ENCODE measurements at regions not wholly inside any gene's neighbourhood (a gene's known extent, or its start where the extent isn't known, plus 50 kb on each side); places are given as distances from the start of the nearest gene placed in this dataset.
"Not testable (repeated sequence)": the region's sequence is repeated elsewhere in the genome, so short reads cannot be mapped to it uniquely, and the experiment has no call there.

DNA sequence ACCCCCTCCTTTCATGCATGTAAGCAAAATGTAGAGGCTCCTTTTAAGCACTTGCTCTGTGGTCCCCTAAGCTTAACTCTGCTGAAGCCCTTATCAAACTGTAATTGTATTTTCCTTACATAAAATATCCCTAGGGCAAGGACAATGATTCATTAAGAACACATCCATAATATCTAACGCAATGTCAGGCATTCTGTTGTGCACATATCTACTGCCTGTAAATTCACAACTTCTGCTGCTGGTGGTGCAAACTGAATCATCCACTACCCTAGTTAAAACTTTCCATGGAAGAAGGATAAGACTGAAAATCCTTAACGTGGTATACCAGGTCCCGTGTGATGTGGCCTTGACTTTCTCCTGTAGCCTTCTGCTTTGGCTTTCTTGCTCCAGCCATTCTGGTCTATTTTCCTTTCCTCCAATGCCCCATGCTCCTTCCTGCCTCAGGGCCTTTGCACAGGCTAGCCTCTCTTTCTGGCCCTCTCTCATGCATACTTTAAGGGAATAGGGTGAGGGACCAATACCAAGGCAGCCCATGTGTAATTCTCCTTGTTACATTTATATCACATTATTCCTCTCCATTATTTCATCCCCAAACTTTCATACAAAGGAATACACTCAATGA lies 113.6 kb upstream of the ZFP64 start:
- in situ Hi-C loops (cut with MboI), result no loop called here
- H3K4me1 ChIP-seq (ENCODE audit: insufficient read depth), result no peaks in the 10 kb centered on the region
- H2AFZ ChIP-seq, result no peak overlapping the region
- no peak overlapping the region for H3K27ac ChIP-seq
- no peaks in the 10 kb centered on the region for H3K27me3 ChIP-seq (replicated peaks; ENCODE audit: insufficient read depth)
- peak; percentile 2 for DNase-seq
- 92 to 96% methylated on average over 3 of the region's 3 CpGs for WGBS, 2 experiments (ENCODE audit: low coverage in 1 of 2, low lambda C conversion rate in 2 of 2, missing lambda C conversion rate in 2 of 2)
- no peak for TF ChIP-seq EZH2 (IDR thresholded peaks at IDR 0.05; ENCODE audit: insufficient read depth, poor library complexity, severe bottlenecking)
- TF ChIP-seq EZH2phosphoT487 (IDR thresholded peaks at IDR 0.05; ENCODE audit: insufficient read depth, low read depth), result no peak
- H3K9ac ChIP-seq, result no peak overlapping the region
- H3K9me2 ChIP-seq (ENCODE audit: insufficient read depth), result no peaks in the 10 kb centered on the region
- H3K79me2 ChIP-seq (ENCODE audit: insufficient read depth), result no peaks in the 10 kb centered on the region
- no peak overlapping the region for H3K4me3 ChIP-seq
- no peak overlapping the region for H3K4me2 ChIP-seq (ENCODE audit: unreplicated experiment)
- H3F3A ChIP-seq (ENCODE audit: insufficient read depth), result no peaks in the 10 kb centered on the region
- no peaks in the 10 kb centered on the region for H3K9me3 ChIP-seq (ENCODE audit: low read depth)
- H3K36me3 ChIP-seq (ENCODE audit: low read depth), result no peaks in the 10 kb centered on the region
- no peaks in the 10 kb centered on the region for H4K20me1 ChIP-seq (ENCODE audit: insufficient read depth)

DNA sequence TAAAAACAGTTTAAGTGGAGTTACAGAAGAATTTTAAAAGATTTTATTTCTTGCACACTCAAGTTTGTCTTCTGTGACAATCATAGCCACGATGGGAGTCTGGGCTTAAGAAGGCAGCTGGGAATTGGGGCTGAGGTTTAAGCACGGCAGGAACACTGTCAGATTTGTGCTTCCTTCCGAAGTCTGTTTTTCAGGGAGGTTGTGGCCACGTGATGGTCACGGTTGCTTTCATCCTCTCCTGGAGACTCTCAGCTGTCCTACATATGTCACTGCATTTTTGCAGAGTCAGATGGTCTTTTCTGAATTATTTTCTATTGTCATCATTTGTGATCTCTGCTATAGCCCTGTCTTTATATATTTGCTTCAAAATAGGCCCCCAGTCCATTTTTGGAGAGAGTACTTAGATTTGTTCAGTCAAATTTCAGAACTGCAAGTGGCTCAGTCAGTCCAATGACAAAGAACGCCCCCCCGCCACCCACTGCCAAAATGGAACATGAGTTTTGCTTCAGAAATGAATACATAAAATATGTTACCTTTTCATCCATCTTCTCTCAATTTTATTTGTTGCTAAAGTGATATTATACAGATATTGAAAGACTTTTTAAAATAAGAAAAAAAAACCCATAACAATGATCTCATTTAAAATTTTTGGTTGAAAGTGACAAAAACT lies 111.8 kb upstream of the ZFP64 start:
- Histone ChIP-seq H3K9me2 (ENCODE audit: insufficient read depth) (no peaks in the 10 kb centered on the region), H3K27ac (no peak overlapping the region), H3K4me3 (no peak overlapping the region), H4K20me1 (ENCODE audit: insufficient read depth) (no peaks in the 10 kb centered on the region), H3K4me2 (ENCODE audit: unreplicated experiment) (no peak overlapping the region), H3K9ac (no peak overlapping the region), H3K9me3 (ENCODE audit: low read depth) (no peaks in the 10 kb centered on the region), H3K4me1 (ENCODE audit: insufficient read depth) (no peaks in the 10 kb centered on the region), H3K27me3 (replicated peaks; ENCODE audit: insufficient read depth) (no peaks in the 10 kb centered on the region), H2AFZ (no peak overlapping the region), H3K79me2 (ENCODE audit: insufficient read depth) (no peaks in the 10 kb centered on the region), H3K36me3 (ENCODE audit: low read depth) (no peaks in the 10 kb centered on the region), H3F3A (ENCODE audit: insufficient read depth) (no peaks in the 10 kb centered on the region)
- TF ChIP-seq EZH2phosphoT487 (IDR thresholded peaks at IDR 0.05; ENCODE audit: insufficient read depth, low read depth) (no peak), EZH2 (IDR thresholded peaks at IDR 0.05; ENCODE audit: insufficient read depth, poor library complexity, severe bottlenecking) (no peak)
- WGBS, 2 experiments (ENCODE audit: low coverage in 1 of 2, low lambda C conversion rate in 2 of 2, missing lambda C conversion rate in 2 of 2), result 21 to 25% methylated on average over 7 of the region's 7 CpGs
- in situ Hi-C loops (cut with MboI), result no loop called here
- no peak for DNase-seq

DNA sequence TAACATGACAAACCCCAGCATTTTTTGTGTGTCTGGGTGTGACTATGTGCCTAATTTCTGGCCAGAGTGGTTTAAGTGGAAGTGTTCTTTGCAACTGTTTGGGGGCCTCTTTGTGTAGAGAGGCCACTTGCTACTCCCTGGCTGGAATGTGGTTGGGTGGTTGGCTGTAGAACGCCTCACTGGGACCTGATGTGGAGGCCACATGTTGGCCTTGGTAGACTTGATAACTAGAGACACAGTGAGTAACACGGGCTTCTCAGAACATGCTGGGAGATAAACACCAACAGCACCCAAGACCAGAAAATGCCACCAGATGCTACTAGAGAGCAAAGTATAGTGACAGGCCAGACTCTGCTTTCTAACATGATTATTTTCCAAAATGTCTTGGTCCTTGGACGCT lies 111.2 kb upstream of the ZFP64 start:
- Histone ChIP-seq H3K4me3 (no peak overlapping the region), H3K79me2 (ENCODE audit: insufficient read depth) (no peaks in the 10 kb centered on the region), H3K4me1 (ENCODE audit: insufficient read depth) (no peaks in the 10 kb centered on the region), H3K27me3 (replicated peaks; ENCODE audit: insufficient read depth) (no peaks in the 10 kb centered on the region), H3K9me2 (ENCODE audit: insufficient read depth) (no peaks in the 10 kb centered on the region), H4K20me1 (ENCODE audit: insufficient read depth) (no peaks in the 10 kb centered on the region), H3K9me3 (ENCODE audit: low read depth) (no peaks in the 10 kb centered on the region), H2AFZ (no peak overlapping the region), H3F3A (ENCODE audit: insufficient read depth) (no peaks in the 10 kb centered on the region), H3K27ac (no peak overlapping the region), H3K9ac (no peak overlapping the region), H3K36me3 (ENCODE audit: low read depth) (no peaks in the 10 kb centered on the region), H3K4me2 (ENCODE audit: unreplicated experiment) (no peak overlapping the region)
- no peak for TF ChIP-seq EZH2phosphoT487 (IDR thresholded peaks at IDR 0.05; ENCODE audit: insufficient read depth, low read depth)
- no peak for TF ChIP-seq EZH2 (IDR thresholded peaks at IDR 0.05; ENCODE audit: insufficient read depth, poor library complexity, severe bottlenecking)
- no peak for DNase-seq
- in situ Hi-C loops (cut with MboI), result no loop called here
- WGBS, 2 experiments (ENCODE audit: low coverage in 1 of 2, low lambda C conversion rate in 2 of 2, missing lambda C conversion rate in 2 of 2), result 44 to 51% methylated on average over 3 of the region's 3 CpGs

DNA sequence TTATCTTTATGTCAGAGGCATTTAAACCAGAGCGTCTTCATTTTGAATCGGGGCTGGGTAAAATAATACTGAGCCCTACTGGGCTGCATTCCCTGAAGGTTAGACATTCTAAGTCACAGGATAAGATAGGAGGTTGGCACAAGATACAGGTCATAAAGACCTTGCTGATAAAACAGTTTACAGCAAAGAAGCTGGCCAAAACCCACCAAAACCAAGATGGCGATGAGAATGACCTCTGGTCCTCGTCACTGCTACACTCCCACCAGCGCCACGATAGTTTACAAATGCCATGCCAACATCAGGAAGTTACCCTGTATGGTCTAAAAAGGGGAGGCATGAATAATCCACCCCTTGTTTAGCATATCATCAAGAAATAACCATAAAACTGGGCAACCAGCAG lies 110.5 kb upstream of the ZFP64 start:
- H3K9ac ChIP-seq; H3K9me2 ChIP-seq (ENCODE audit: insufficient read depth); in situ Hi-C loops (cut with MboI); H3K36me3 ChIP-seq (ENCODE audit: low read depth); H3K4me1 ChIP-seq (ENCODE audit: insufficient read depth); H3K27ac ChIP-seq; H3K9me3 ChIP-seq (ENCODE audit: low read depth); H3K4me2 ChIP-seq (ENCODE audit: unreplicated experiment); H3K27me3 ChIP-seq (replicated peaks; ENCODE audit: insufficient read depth); H3K4me3 ChIP-seq; H3K79me2 ChIP-seq (ENCODE audit: insufficient read depth); H2AFZ ChIP-seq; DNase-seq; H3F3A ChIP-seq (ENCODE audit: insufficient read depth); H4K20me1 ChIP-seq (ENCODE audit: insufficient read depth): not testable (repeated sequence)
- WGBS, 2 experiments (ENCODE audit: low coverage in 1 of 2, low lambda C conversion rate in 2 of 2, missing lambda C conversion rate in 2 of 2), result 91 to 92% methylated on average over 6 of the region's 6 CpGs
